HG02763 (cell line): ENCODE measurements at regions not wholly inside any gene's neighbourhood (a gene's known extent, or its start where the extent isn't known, plus 50 kb on each side); places are given as distances from the start of the nearest gene placed in this dataset.
"Not testable (repeated sequence)": the region's sequence is repeated elsewhere in the genome, so short reads cannot be mapped to it uniquely, and the experiment has no call there.

Source experiments
- ATAC-seq: cut with Tn5 transposase; IDR thresholded peaks from one replicate; pipeline ENCODE4 v1.9.1; 2021; ENCODE audit warnings: mild to moderate bottlenecking, moderate library complexity; ENCODE audit not compliant: unreplicated experiment

DNA sequence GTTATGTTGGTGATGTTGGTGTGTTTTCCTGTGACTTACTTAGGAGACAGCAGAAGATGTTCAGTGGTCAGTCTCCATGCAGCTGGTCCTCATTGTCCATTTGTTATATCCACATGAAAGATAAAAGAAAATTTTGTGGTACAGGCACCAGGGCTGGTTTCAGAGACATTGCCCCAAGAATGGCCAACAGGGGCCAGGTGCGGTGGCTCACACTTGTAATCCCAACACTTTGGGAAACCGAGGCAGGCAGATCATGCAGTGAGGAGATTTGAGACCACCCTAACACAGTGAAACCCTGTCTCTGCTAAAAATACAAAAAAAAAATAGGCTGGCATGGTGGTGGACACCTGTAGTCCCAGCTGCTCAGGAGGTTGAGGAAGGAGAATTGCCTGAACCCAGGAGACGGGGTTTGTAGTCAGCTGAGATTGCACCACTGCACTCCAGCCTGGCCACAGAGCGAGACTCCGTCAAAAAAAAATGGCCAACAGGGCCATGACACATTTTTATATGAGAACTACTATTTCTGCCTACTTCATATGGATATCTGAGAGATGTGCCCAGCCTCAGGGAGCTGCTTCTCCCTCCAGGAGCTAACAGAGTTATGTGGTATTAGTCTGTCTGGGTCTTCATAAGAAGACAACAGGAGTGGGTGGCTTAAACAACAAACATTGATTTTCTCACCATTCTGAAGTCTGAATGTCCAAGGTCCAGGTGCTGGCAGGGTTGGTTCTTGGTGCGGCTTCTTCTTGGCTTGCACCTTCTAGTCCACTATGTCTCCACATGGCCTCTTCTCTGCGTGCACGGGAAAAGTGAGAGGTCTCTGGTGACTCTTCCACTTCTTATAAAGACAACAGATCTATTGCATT, 821.7 kb downstream of the TMEM121 start:
- no peak for ATAC-seq

DNA sequence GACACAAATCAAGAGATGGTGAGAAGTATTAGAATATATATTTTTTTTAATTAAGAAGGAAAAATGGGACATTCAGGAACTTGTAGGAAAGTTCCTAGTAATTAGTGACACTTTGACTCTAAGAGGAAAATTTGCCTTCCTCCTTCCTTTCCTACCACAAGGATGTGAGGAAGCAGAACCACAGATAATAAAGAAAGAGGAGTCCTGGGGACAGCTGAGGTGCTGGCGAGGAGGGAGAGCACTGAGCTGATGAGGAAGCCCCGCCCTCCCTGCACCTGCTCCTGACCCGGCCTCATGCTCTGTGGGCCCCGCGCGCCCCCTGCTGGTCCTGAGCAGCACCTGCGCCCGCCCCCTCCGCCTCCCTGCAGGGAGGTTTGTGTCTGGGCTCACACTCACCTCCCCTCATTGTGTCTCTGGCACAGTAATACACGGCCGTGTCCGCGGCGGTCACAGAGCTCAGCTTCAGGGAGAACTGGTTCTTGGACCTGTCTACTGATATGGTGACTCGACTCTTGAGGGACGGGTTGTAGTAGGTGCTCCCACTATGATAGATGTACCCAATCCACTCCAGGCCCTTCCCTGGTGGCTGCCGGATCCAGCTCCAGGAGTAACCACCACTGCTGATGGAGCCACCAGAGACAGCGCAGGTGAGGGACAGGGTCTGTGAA, 822.6 kb downstream of the TMEM121 start:
- ATAC-seq = not testable (repeated sequence)

DNA sequence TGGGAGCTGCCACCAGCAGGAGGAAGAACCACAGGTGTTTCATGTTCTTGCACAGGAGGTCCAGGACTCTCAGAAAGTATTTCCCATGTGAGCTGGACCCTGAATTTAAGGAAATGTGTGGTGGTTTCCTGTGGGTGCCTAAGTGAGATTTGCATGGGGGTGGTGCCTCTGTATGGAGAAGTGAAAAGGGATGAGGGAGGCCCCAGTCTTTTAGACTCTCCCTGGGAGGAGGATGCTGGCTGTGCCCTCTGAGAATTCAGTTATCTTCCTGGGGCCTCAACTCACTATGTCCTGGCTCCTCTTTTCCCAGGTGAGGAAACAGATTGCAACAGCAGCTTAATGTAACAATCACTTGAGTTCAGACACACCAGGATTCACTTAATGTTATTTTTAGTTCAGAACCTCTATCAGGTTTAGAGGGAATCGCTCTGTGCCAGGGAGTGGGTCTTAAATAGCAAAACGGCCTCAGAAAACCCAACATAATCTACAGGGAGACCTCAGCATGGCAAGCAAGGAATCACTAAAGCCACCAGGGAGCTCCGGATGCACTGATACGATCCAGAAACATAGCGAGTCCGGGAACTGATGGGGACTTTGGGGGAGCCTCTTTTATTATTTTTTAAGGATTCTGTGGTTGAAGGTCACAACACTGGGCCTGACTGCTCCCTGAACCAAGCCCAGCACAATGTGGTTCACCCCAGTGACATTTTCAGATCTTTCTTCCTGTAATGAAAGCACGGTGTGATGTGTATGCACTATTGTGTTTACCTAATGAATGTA, 823.5 kb downstream of the TMEM121 start:
- not testable (repeated sequence) for ATAC-seq

- not testable (repeated sequence) for ATAC-seq
Measured at GRCh38 chr14:106355007-106355791, 828.8 kb downstream of the TMEM121 start.

DNA sequence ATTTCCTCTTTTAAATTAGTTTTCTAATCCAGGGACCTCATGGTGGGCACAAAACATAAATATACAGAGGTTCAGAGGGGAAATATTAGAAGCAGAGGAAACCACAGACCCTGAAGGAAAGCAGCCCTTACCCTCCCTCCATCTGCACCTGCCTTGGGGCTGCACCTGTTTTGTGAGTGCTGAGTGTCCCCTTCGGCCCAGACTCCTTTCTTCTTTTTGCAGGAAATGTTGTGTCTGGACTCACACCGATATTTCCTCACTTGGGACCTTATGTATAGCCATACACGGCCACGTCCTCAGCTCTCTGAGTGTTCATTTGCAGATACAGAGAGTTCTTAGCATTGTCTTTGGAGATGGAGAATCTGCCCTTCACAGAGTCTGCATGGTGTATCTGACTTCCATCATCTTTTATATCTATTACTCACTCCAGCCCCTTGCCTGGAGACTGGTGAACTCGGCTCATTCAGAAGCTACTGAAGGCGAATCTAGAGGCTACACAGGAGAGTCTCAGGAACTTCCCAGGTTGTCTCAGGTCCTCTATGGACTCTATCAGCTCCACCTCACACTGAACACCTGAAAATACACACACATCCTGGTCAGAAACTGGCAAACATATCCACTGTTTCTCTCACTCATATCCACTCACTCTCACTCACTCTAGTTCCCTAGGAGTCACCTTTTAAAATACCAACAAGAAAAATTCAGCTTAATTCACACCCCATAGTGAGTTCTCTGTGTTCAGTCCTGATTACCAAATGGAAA, 829.7 kb downstream of the TMEM121 start:
- ATAC-seq = not testable (repeated sequence)

DNA sequence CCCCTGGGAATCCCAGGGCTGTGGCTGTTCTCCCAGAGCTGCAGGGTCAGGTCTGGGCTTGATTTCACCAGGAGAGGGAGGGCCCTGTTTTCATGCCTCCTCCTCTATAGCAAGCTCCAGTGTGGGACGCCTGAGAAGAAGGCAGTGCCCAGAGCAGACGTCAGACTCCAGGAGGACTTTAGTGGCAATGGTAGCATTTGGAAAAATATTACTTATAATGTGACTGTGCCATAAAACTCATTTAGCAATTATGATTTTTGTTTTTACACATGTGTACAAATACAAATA, 830.2 kb downstream of the TMEM121 start:
- ATAC-seq = not testable (repeated sequence)

GRCh38 chr14:106359157-106359887, 832.9 kb downstream of the TMEM121 start:
- ATAC-seq = not testable (repeated sequence)

- ATAC-seq = not testable (repeated sequence)
Measured at GRCh38 chr14:106365371-106365770, 839.0 kb downstream of the TMEM121 start.

- ATAC-seq = not testable (repeated sequence)
Measured at GRCh38 chr14:106365894-106366293, 839.5 kb downstream of the TMEM121 start.

- not testable (repeated sequence) for ATAC-seq
Measured at GRCh38 chr14:106366971-106367370, 840.6 kb downstream of the TMEM121 start.

- not testable (repeated sequence) for ATAC-seq
Measured at GRCh38 chr14:106369456-106369855, 843.1 kb downstream of the TMEM121 start.

GRCh38 chr14:106372870-106373652, 846.7 kb downstream of the TMEM121 start:
- ATAC-seq = peak; percentile 53

- ATAC-seq = not testable (repeated sequence)
Measured at GRCh38 chr14:106373653-106374110, 847.3 kb downstream of the TMEM121 start.

GRCh38 chr14:106377432-106377831, 851.0 kb downstream of the TMEM121 start:
- ATAC-seq = no peak

- no peak for ATAC-seq
Measured at GRCh38 chr14:106378191-106378590, 851.8 kb downstream of the TMEM121 start.

DNA sequence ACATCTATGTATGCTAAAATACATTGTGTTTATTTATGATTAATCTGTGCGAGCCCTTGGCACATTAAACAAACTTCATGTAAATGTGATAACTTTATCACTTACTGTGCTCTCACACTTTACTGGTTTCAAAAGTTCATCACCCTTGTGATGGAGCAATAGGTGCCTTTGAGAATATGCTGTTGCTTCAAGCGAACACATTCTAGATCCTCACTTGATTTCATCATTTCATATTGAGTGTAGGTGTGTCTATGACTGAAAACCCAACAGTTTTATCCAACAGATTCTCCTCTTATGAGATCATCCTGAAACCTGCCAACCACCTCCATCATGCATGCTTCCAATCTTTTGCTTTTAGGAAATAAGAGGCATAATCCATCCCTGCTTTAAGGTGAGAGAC, 854.4 kb downstream of the TMEM121 start:
- ATAC-seq = no peak

- ATAC-seq = not testable (repeated sequence)
Measured at GRCh38 chr14:106389186-106389585, 862.8 kb downstream of the TMEM121 start.

DNA sequence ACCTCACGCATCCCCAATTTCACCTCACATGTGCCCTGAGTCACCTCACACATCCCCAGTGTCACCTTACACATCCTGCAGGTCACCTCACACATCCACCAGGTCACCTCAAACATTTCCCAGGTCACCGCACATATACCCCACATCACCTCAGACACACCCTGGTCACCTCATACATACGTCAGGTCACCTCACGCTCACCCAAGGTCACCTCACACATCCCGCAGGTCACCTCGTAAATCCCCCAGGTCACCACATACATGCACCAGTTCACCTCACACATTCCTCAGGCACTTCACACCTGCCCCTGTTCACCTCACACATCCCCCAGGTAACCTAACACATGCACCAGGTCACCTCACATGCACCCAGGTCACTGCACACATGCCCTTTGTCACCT, 864.0 kb downstream of the TMEM121 start:
- no peak for ATAC-seq
